ENCODE measurements at regions not wholly inside any gene's neighbourhood (a gene's known extent, or its start where the extent isn't known, plus 50 kb on each side); places are given as distances from the start of the nearest gene placed in this dataset.
"Not testable (repeated sequence)": the region's sequence is repeated elsewhere in the genome, so short reads cannot be mapped to it uniquely, and the experiment has no call there.

DNA sequence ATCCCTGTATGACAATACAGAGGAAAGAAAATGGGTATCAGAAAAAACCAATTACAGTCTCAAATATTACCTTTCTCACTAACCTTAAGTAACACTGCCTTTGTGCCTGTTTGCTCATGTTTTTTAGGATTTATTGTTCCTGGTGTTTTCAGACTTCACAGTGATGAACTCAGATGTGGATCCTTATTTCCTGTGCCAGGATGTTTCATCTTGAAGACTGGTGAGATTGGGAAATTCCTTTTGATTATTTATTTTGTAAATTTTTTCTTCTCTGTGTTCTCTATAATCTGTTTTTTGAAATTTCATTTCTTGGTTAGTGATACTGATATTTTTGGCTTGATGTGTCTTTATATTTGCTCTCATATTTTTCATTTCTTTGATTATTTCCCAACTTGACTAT is 142.4 kb upstream of the GRIN3A start:
- DNase-seq (ENCODE audit: insufficient read length, low spot score): no peak
- TF ChIP-seq POLR2A (IDR thresholded peaks at IDR 0.05; ENCODE audit: low read depth, low read length): no peak
- FAIRE-seq: peak; percentile 48

DNA sequence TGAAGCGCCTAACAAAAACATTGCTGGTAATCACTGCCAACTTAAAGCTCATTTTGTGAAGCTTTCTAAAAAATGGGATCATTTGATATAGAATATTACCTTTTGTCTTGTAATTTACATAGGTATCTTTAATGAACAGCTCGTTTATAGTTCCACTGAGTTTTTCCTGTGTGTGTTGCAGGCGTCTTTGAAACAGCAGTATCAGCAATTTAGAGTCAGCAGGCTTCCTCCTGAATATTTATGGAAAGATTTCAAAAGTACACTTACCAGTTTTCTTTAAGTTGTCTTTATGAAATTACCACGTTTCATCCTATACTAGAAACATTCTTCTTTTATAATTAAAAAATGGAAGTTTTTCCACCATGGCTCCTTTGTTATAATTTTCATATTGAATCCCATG is 140.3 kb upstream of the GRIN3A start:
- no peak for TF ChIP-seq POLR2A (IDR thresholded peaks at IDR 0.05; ENCODE audit: low read depth, low read length)
- FAIRE-seq: no peak

DNA sequence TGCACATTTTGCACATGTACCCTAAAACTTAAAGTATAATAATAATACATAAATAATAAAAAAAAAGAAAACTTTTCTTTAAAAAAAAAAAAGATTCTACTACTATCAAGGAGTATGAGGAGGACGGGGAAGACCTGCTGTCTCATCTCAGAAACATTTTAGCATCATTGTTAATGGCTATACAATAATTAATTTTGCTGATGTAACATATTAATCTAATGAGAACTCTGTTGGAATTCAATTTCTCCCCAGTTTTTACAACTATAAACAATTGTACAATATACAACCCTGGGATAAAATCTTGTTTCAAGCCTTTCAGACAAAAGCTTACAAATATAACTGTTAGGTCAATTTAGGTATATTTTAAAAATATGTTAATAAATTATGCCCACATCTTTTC is 139.0 kb upstream of the GRIN3A start:
- no peak for FAIRE-seq
- TF ChIP-seq POLR2A (IDR thresholded peaks at IDR 0.05; ENCODE audit: low read depth, low read length): no peak
- no peak for DNase-seq (ENCODE audit: insufficient read length, low spot score)

More for the DNA sequence above, 140.3 kb upstream of the GRIN3A start:
- DNase-seq (ENCODE audit: insufficient read length, low spot score): no peak

GRCh38 chr9:101861472-101861871 is 123.0 kb upstream of the GRIN3A start:
- TF ChIP-seq POLR2A (IDR thresholded peaks at IDR 0.05; ENCODE audit: low read depth, low read length): no peak
- DNase-seq (ENCODE audit: insufficient read length, low spot score) (no peak), FAIRE-seq (no peak)

DNA sequence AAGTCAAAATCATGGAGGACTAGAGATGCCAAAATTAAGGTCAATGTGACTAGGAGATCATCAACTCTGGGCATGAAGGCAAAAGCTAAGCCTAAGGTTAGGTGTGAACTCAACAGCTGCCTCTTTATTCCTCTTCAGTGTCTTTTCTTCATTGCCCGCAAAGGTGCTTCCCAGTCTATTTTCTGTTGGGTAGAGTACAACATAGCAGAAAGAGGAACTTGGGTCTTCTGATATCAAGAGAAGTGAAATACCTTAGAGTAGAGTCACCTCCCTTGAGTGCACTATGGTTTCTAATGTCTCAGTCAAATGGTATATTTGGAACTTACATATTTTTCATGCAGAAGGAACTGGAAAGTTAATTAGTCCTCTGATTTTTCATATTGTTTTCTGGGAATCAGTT is 122.5 kb upstream of the GRIN3A start:
- DNase-seq (ENCODE audit: insufficient read length, low spot score) (no peak), FAIRE-seq (no peak)
- no peak for TF ChIP-seq POLR2A (IDR thresholded peaks at IDR 0.05; ENCODE audit: low read depth, low read length)

- TF ChIP-seq POLR2A (IDR thresholded peaks at IDR 0.05; ENCODE audit: low read depth, low read length): no peak
- FAIRE-seq (no peak), DNase-seq (ENCODE audit: insufficient read length, low spot score) (no peak)
Observed at GRCh38 chr9:101859620-101860019, 121.2 kb upstream of the GRIN3A start.

DNA sequence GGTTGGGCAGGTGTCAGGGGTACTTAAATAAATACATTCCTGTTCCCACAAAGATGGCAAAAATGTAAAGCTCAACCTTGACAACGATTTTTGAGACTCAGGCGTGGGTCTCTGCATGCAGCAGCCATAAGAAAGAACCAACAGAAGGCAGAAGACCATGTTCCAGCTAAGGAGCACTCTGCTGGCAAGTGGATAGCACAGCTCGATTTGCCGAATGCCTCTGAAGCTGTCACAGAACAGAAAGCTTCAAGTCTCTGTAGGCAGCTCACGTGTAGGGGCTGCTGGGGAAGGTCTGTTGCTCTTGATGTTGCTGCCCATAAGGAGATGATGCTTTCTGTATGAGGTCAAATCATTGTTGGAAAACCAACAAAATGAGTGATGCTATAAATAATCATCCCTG is 119.6 kb upstream of the GRIN3A start:
- no peak for DNase-seq (ENCODE audit: insufficient read length, low spot score)
- no peak for FAIRE-seq
- TF ChIP-seq POLR2A (IDR thresholded peaks at IDR 0.05; ENCODE audit: low read depth, low read length): no peak

GRCh38 chr9:101849102-101849707 is 110.8 kb upstream of the GRIN3A start:
- FAIRE-seq (no peak), DNase-seq (ENCODE audit: insufficient read length, low spot score) (no peak)
- no peak for TF ChIP-seq POLR2A (IDR thresholded peaks at IDR 0.05; ENCODE audit: low read depth, low read length)

DNA sequence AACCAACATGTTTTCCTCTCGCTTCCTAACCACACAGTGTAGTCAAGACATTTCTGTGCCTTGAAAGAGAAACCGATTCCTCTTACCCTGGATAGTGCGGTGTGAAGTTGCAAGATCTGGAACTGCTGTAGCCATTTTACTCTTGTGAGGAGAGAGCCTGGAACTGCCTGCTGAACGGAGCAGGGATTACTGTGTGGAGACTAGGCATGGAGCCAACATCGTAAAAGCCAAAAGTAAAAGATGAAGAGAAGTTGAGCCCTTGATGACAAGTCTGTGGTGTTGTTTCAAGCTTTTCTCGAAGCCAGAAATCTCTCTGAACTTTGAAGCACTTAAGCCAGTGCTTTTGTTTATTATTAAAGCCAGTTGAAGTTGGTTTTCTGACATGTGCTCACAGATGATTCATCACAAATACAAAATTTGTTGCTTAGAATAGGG is 110.1 kb upstream of the GRIN3A start:
- TF ChIP-seq POLR2A (IDR thresholded peaks at IDR 0.05; ENCODE audit: low read depth, low read length): no peak
- DNase-seq (ENCODE audit: insufficient read length, low spot score) (no peak), FAIRE-seq (peak; percentile 41)

DNA sequence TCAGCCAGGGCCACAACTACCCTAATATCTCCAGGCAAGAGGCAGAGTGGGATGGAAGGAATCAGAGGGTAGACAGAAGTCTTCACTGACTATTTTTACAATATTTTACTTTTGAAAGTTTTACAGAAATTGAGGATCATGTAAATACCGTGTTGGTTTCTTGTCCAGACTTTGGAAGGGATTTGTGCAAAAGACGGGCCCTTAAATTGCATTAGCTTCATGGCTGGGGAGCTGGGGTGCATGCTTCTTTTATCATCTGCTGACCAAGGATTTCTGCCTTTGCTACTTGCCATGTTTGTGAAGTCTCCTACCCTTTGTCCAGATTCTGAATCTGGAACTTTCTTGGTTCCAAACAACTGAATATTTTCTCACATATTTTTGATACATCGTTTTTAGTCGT is 107.7 kb upstream of the GRIN3A start:
- TF ChIP-seq POLR2A (IDR thresholded peaks at IDR 0.05; ENCODE audit: low read depth, low read length): no peak
- no peak for DNase-seq (ENCODE audit: insufficient read length, low spot score)
- FAIRE-seq: no peak

DNA sequence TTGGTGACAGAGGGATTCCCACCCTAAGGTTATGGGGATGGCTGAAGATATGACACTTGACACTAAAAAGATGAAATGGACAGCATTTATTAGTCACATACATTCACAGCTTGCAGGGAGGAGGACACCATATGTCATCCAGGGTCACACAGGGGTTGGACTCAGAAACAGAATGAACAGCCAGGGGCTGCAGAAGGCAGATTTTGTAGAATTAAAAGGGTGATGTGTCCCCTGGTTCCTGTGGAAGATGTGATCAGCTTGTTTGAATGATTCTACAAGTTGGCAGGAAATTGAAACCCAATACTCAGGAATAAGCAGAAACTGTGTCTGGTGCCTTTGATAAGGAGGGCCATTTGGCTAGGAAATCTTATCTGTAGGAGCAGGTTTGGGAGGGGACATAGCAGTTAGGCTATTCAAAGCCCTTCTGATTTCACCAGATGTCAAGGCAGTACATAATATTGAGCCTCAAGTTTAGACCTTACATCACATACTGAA is 102.3 kb upstream of the GRIN3A start:
- FAIRE-seq (no peak), DNase-seq (ENCODE audit: insufficient read length, low spot score) (no peak)
- no peak for TF ChIP-seq POLR2A (IDR thresholded peaks at IDR 0.05; ENCODE audit: low read depth, low read length)

DNA sequence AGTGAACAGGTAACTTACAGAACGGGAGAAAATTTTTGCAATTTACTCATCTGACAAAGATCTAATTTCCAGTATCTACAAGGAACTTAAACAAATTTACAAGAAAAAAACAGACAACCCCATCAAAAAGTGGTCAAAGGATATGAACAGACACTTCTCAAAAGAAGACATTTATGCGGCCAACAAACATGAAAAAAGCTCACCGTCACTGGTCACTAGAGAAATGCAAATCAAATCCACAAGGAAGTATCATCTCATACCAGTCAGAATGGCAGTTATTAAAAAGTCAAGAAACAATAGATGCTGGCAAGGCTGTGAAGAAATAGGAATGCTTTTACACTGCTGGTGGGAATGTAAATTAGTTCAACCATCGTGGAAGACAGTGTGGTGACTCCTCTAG is 100.5 kb upstream of the GRIN3A start:
- FAIRE-seq; DNase-seq (ENCODE audit: insufficient read length, low spot score): not testable (repeated sequence)

GRCh38 chr9:101836021-101836420 is 97.6 kb upstream of the GRIN3A start:
- DNase-seq (ENCODE audit: insufficient read length, low spot score) (no peak), FAIRE-seq (peak; percentile 6)
- TF ChIP-seq POLR2A (IDR thresholded peaks at IDR 0.05; ENCODE audit: low read depth, low read length): no peak

- DNase-seq (ENCODE audit: insufficient read length, low spot score) (no peak), FAIRE-seq (no peak)
- TF ChIP-seq POLR2A (IDR thresholded peaks at IDR 0.05; ENCODE audit: low read depth, low read length): no peak
Observed at GRCh38 chr9:101832486-101832885, 94.0 kb upstream of the GRIN3A start.

DNA sequence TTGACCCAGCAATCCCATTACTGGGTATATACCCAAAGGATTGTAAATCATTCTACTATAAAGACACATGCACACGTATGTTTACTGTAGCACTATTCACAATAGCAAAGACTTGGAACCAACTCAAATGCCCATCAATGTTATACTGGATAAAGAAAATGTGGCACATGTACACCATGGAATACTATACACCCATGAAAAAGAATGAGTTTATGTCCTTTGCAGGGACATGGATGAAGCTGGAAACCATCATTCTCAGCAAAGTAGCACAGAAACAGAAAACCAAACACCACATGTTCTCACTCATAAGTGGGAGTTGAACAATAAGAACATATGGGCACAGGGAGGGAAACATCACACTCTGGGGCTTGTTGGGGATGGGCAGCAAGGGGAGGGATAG is 83.0 kb upstream of the GRIN3A start:
- FAIRE-seq; DNase-seq (ENCODE audit: insufficient read length, low spot score): not testable (repeated sequence)

DNA sequence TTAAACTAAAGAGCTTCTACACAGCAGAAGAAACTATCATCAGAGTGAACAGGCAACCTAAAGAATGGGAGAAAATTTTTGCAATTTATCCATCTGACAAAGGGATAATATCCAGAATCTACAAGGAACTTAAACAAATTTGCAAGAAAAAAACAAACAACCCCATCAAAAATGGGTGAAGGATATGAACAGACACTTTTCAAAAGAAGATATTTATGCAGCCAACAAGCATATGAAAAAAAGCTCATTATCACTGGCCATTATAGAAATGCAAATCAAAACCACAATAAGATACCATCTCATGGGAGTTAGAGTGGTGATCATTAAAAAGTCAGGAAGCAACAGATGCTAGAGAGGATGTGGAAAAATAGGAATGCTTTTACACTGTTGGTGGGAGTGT is 82.5 kb upstream of the GRIN3A start:
- DNase-seq (ENCODE audit: insufficient read length, low spot score); FAIRE-seq: not testable (repeated sequence)

Data from H54 (cell line).